Neural cell (in vitro differentiated cells): ENCODE measurements at regions not wholly inside any gene's neighbourhood (a gene's known extent, or its start where the extent isn't known, plus 50 kb on each side); places are given as distances from the start of the nearest gene placed in this dataset.

Experiments used
- H2AFZ ChIP-seq: fragments of 200-600, 300-800 bp; sonication (generic), shearing (Covaris generic); 2 replicates; pipeline ENCODE4 v1.6.0; 2014; ENCODE audit warnings: low read depth, mild to moderate bottlenecking, antibody characterized with exemption, low read length, moderate library complexity
- H3F3A ChIP-seq: fragments of 200-600 bp; shearing (Covaris generic); 2 replicates; pipeline ENCODE4 v1.6.1; 2016; ENCODE audit warnings: mild to moderate bottlenecking, moderate library complexity, mixed read lengths, antibody characterized with exemption, low read length; ENCODE audit not compliant: insufficient read depth, poor library complexity, severe bottlenecking
- H3K27ac ChIP-seq: fragments of 200-600, 300-800 bp; sonication (generic), shearing (Covaris generic); 2 replicates; pipeline ENCODE4 v1.5.1; 2014; ENCODE audit warnings: mild to moderate bottlenecking, low read length, moderate library complexity
- H3K27me3 ChIP-seq: fragments of 300-800, 200-600 bp; sonication (generic), shearing (Covaris generic); 2 replicates; pipeline ENCODE4 v1.6.0; 2014; ENCODE audit warnings: mild to moderate bottlenecking, low read depth, low read length, moderate library complexity; ENCODE audit not compliant: insufficient read depth
- H3K36me3 ChIP-seq: fragments of 300-800, 200-600 bp; sonication (generic), shearing (Covaris generic); 2 replicates; pipeline ENCODE4 v1.5.1; 2014; ENCODE audit warnings: mild to moderate bottlenecking, antibody characterized with exemption, low read length, moderate library complexity; ENCODE audit not compliant: insufficient read depth
- H3K4me2 ChIP-seq: fragments of 300-800, 200-600 bp; sonication (generic), shearing (Covaris generic); 2 replicates; pipeline ENCODE4 v1.6.0; 2014; ENCODE audit warnings: mild to moderate bottlenecking, low read length
- H3K4me3 ChIP-seq: fragments of 300-800, 200-600 bp; sonication (generic), shearing (Covaris generic); 2 replicates; pipeline ENCODE4 v1.5.1; 2014; ENCODE audit warnings: mild to moderate bottlenecking, low read length, moderate library complexity
- H3K79me2 ChIP-seq: fragments of 200-600 bp; shearing (Covaris generic); replicated peaks from 2 replicates; pipeline ENCODE4 v1.6.0; 2014; ENCODE audit warnings: mild to moderate bottlenecking, low read length, moderate library complexity; ENCODE audit not compliant: insufficient read depth
- H3K9ac ChIP-seq: fragments of 300-800, 200-600 bp; sonication (generic), shearing (Covaris generic); 2 replicates; pipeline ENCODE4 v1.6.1; 2016; ENCODE audit warnings: mild to moderate bottlenecking, low read length, mixed read lengths
- H3K9me2 ChIP-seq: fragments of 200-600 bp; shearing (Covaris generic); 2 replicates; pipeline ENCODE4 v1.6.1; 2016; ENCODE audit warnings: mild to moderate bottlenecking, low read length, mixed read lengths; ENCODE audit not compliant: insufficient read depth
- H3K9me3 ChIP-seq: fragments of 200-600, 300-800 bp; sonication (generic), shearing (Covaris generic); 2 replicates; pipeline ENCODE4 v1.6.1; 2016; ENCODE audit warnings: mild to moderate bottlenecking, mixed run types, low read length, moderate library complexity, mixed read lengths
- H4K20me1 ChIP-seq: fragments of 200-600 bp; shearing (Covaris generic); 2 replicates; pipeline ENCODE4 v1.6.1; 2016; ENCODE audit warnings: mild to moderate bottlenecking, mixed run types; ENCODE audit not compliant: insufficient read depth
- EP300 ChIP-seq: fragments of 450-650 bp; conservative IDR thresholded peaks from 2 replicates; pipeline ENCODE4 v1.6.1; 2014; ENCODE audit warnings: antibody characterized with exemption, mild to moderate bottlenecking, moderate library complexity; ENCODE audit not compliant: poor library complexity, severe bottlenecking
- EZH2 ChIP-seq: fragments of 200-600, 300-800 bp; shearing (Covaris generic), sonication (generic); IDR thresholded peaks from 2 replicates; pipeline ENCODE4 v1.6.1; 2014; ENCODE audit warnings: antibody characterized with exemption, low read length, borderline replicate concordance, mild to moderate bottlenecking; ENCODE audit not compliant: insufficient read depth, poor library complexity, severe bottlenecking
- MXI1 ChIP-seq: fragments of 450-650 bp; conservative IDR thresholded peaks from 2 replicates; pipeline ENCODE4 v1.6.1; 2014; ENCODE audit warnings: antibody characterized with exemption, mild to moderate bottlenecking; ENCODE audit not compliant: poor library complexity, severe bottlenecking
- POLR2AphosphoS5 ChIP-seq: IDR thresholded peaks from 2 replicates; pipeline ENCODE4 v1.6.1; 2012
- RAD21 ChIP-seq: fragments of 450-650 bp; conservative IDR thresholded peaks from 2 replicates; pipeline ENCODE4 v1.6.1; 2014; ENCODE audit warnings: antibody characterized with exemption, mild to moderate bottlenecking, moderate library complexity
- SMC3 ChIP-seq: fragments of 450-650 bp; conservative IDR thresholded peaks from 2 replicates; pipeline ENCODE4 v1.6.1; 2014; ENCODE audit warnings: antibody characterized with exemption, mild to moderate bottlenecking, moderate library complexity; ENCODE audit not compliant: poor library complexity
- TAF1 ChIP-seq: IDR thresholded peaks from 2 replicates; pipeline ENCODE4 v1.6.1; 2012; ENCODE audit warnings: low read depth
- TF ChIP-seq, protein P1 (sequence below): fragments of 450-650 bp; IDR thresholded peaks from 2 replicates; pipeline ENCODE4 v1.5.1; 2014; ENCODE audit warnings: antibody characterized with exemption, mild to moderate bottlenecking, moderate library complexity; ENCODE audit not compliant: poor library complexity, severe bottlenecking
- TF ChIP-seq, protein P2 (sequence below): IDR thresholded peaks from 2 replicates; pipeline ENCODE4 v1.6.1; 2012; ENCODE audit warnings: borderline replicate concordance

DNA sequence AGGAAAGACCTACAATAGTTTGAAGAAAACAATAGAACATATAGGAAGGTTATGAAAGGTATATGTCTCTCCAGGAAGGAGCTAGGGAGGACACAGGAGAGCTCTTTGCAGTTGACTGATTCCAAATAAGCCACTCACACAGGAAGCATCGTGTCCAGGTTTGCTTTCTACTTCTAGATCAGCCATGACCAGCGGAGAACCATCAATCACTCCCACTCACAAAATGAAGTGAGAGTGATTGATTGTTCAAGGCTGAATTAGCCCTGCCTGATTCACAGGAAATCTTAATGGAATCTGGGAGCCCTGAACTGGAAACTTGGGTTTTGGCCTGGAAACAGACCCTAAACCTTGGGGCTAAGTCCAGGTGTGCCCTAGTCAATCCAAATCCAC lies 1292.2 kb upstream of the ZEB2 start:
- H4K20me1 ChIP-seq = no peaks in the 10 kb centered on the region
- H3K27me3 ChIP-seq = no peaks in the 10 kb centered on the region
- H3K36me3 ChIP-seq = no peaks in the 10 kb centered on the region
- no peak for TF ChIP-seq RAD21
- TF ChIP-seq MXI1 = no peak
- no peak for TF ChIP-seq TAF1
- TF ChIP-seq SMC3 = no peak
- TF ChIP-seq, protein P1, sequence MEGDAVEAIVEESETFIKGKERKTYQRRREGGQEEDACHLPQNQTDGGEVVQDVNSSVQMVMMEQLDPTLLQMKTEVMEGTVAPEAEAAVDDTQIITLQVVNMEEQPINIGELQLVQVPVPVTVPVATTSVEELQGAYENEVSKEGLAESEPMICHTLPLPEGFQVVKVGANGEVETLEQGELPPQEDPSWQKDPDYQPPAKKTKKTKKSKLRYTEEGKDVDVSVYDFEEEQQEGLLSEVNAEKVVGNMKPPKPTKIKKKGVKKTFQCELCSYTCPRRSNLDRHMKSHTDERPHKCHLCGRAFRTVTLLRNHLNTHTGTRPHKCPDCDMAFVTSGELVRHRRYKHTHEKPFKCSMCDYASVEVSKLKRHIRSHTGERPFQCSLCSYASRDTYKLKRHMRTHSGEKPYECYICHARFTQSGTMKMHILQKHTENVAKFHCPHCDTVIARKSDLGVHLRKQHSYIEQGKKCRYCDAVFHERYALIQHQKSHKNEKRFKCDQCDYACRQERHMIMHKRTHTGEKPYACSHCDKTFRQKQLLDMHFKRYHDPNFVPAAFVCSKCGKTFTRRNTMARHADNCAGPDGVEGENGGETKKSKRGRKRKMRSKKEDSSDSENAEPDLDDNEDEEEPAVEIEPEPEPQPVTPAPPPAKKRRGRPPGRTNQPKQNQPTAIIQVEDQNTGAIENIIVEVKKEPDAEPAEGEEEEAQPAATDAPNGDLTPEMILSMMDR = no peak
- no peak for TF ChIP-seq POLR2AphosphoS5
- no peaks in the 10 kb centered on the region for H3K9me3 ChIP-seq
- H3K9ac ChIP-seq = no peak overlapping the region
- no peaks in the 10 kb centered on the region for H3K9me2 ChIP-seq
- H3K4me3 ChIP-seq = no peak overlapping the region
- H3K4me2 ChIP-seq = no peak overlapping the region
- H3F3A ChIP-seq = no peaks in the 10 kb centered on the region
- no peak overlapping the region for H2AFZ ChIP-seq
- H3K79me2 ChIP-seq = no peaks in the 10 kb centered on the region
- H3K27ac ChIP-seq = no peak overlapping the region

DNA sequence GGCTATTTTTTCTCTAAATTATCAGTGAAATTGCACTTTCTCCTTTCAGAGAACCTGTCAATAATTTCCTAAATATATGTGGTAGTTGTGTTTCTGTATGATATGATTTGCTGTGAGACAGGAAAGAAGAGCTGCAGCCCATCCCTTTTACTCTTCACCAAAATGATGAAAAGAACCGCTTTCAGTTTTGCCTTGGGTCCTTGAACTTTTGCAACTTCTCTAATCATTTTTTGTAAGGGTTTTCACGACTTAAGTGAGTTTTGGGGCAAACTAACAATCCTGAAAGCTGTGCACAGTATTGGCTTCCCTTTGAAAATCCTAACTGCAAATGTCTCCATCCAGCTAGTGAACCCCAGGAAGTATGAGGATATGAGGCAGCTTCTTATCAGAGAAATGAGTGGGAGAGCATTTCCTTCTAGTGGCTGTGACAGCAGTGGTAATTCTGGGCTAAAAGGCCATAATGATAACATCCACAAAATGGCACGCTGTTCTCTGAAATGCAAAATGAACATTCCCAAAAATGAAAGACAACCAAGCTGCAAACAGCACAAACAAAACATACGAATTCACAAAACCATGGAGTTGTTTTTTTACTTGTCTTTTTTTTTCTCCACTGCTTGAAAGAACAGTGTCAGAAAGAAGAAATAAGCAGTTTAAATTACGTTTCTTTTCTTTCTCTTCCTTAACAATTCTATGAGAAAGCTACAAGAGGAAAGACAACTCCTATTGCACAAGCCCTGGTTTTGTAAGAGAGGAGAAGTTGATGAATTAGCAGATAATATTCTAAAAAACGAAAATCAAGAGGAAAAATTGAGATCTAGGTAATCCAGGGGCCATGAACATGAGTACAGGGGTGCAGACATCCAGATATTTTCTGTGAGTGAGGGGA lies 1291.6 kb upstream of the ZEB2 start:
- Histone ChIP-seq H3K4me2 (no peak overlapping the region), H3F3A (no peaks in the 10 kb centered on the region), H4K20me1 (no peaks in the 10 kb centered on the region), H3K27ac (no peak overlapping the region), H3K9me2 (no peaks in the 10 kb centered on the region), H3K9me3 (no peaks in the 10 kb centered on the region), H3K27me3 (no peaks in the 10 kb centered on the region), H2AFZ (no peak overlapping the region), H3K36me3 (no peaks in the 10 kb centered on the region), H3K4me3 (no peak overlapping the region), H3K79me2 (no peaks in the 10 kb centered on the region), H3K9ac (no peak overlapping the region)
- TF ChIP-seq POLR2AphosphoS5 (no peak), MXI1 (no peak), EP300 (no peak), SMC3 (no peak), EZH2 (no peak), TAF1 (no peak), RAD21 (no peak)
- TF ChIP-seq, protein P2, sequence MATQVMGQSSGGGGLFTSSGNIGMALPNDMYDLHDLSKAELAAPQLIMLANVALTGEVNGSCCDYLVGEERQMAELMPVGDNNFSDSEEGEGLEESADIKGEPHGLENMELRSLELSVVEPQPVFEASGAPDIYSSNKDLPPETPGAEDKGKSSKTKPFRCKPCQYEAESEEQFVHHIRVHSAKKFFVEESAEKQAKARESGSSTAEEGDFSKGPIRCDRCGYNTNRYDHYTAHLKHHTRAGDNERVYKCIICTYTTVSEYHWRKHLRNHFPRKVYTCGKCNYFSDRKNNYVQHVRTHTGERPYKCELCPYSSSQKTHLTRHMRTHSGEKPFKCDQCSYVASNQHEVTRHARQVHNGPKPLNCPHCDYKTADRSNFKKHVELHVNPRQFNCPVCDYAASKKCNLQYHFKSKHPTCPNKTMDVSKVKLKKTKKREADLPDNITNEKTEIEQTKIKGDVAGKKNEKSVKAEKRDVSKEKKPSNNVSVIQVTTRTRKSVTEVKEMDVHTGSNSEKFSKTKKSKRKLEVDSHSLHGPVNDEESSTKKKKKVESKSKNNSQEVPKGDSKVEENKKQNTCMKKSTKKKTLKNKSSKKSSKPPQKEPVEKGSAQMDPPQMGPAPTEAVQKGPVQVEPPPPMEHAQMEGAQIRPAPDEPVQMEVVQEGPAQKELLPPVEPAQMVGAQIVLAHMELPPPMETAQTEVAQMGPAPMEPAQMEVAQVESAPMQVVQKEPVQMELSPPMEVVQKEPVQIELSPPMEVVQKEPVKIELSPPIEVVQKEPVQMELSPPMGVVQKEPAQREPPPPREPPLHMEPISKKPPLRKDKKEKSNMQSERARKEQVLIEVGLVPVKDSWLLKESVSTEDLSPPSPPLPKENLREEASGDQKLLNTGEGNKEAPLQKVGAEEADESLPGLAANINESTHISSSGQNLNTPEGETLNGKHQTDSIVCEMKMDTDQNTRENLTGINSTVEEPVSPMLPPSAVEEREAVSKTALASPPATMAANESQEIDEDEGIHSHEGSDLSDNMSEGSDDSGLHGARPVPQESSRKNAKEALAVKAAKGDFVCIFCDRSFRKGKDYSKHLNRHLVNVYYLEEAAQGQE = no peak
- TF ChIP-seq, protein P1 = no peak
